ENCODE measurements at regions not wholly inside any gene's neighbourhood (a gene's known extent, or its start where the extent isn't known, plus 50 kb on each side); places are given as distances from the start of the nearest gene placed in this dataset.
"Not testable (repeated sequence)": the region's sequence is repeated elsewhere in the genome, so short reads cannot be mapped to it uniquely, and the experiment has no call there.

DNA sequence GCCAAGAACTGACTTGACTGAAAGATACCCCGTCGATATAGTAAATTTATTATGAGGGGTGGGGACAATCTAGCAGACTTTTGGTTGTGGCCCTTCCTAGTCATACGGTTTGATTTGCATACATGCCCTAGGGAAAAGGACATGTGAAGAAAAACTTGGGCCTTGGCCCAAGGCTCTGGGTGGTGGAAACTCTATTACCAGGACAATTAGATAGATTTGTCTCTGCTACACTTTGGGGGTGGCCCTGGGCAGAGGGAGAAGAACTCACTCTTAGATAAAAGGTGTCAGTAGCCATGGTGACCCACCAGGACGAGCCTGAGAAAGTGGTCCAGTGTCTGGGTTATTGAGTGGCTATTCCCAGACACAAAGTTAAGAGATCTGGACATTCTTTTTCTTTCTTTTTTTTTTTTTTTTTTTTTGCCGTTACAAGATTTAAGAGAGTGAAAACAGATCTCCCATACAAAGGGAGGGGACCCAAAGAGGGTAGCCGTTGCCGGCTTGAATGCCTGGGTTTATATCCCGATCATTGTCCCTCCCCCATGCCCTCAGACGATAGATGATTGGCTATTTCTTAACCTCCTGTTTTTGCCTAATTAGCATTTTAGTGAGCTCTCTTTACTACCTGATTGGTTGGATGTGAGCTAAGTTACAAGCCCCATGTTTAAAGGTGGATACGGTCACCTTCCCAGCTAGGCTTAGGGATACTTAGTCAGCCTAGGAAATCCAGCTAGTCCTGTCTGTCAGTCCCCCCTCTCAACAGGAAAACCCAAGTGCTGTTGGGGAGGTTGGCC is 96.4 kb upstream of the SMAD3 start:
- no peak for DNase-seq

DNA sequence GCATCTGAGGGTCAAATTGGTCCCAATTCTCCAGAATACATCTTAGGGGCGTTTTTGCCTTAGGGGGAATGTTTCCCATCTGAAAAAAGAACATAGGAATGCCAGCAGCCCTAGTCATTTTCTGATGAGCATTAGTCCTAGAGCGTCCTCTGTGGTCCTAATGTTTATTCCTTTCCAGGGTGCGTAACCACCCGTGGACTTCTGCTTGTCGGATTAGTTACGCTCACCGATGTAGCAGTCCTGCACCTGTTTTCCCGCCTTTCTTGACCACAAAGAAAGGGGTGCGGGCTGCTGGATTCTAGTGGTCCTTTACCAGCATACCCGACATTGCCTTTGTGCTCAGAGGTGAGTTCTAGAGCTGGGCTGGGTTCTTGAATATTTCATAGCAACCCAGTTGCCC is 91.3 kb upstream of the SMAD3 start:
- DNase-seq = not testable (repeated sequence)

DNA sequence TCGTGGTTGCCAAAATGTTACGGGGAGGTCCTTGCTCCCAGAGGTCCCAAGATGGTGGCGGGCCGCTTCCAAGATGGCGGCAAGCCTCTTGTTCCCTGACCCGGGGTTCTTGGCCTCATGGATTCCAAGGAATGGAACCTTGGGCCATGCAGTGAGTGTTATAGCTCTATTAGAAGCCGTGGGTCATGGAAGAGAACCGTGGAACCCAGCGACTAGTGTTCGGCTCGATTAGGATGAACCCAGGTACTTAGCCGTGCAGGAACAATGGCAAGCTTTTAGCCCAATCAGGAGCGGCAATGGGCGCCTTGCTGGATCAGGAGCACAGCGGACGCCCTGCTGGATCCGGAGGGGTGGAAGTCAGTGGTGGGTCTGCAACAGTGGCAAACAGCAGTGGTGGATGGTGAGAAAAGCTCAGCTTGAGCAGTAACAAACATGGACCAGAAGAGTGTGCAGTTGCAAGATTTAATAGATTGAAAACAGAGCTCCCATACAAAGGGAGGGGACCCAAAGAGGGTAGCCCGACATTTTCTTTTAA is 89.2 kb upstream of the SMAD3 start:
- DNase-seq = not testable (repeated sequence)

DNA sequence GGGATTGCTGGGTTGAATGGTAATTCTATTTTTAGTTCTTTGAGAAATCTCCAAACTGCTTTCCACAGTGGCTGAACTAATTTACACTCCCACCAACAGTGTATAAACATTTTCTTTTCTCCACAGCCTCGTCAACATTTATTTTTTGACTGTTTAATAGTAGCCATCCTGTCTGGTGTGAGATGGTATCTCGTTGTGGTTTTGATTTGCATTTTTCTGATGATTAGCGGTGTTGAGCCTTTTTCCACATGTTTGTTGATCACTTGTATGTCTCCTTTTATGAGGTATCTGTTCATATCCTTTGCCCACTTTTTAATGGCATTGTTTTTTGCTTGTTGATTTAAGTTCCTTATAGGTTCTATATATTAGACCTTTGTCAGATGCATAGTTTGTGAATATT is 85.1 kb upstream of the SMAD3 start:
- not testable (repeated sequence) for DNase-seq

DNA sequence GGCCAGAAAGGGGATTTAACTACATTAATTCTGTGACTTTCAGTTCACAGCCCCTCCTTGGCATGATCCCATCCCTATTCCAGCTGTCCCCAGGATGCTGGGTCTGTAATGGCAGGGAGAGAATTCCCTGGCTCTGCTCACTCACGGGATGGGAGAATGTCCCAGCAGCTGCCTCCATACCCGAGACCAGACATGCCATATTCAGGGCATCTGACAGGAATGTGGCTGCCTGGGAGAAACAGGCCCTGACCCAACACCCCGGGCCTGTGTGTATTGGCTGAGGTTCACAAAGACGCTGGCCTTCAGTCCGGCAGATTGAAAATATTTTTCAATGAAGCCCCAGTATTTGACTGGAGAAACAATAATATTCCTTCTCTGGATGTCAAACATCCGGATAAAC is 83.6 kb upstream of the SMAD3 start:
- no peak for DNase-seq

DNA sequence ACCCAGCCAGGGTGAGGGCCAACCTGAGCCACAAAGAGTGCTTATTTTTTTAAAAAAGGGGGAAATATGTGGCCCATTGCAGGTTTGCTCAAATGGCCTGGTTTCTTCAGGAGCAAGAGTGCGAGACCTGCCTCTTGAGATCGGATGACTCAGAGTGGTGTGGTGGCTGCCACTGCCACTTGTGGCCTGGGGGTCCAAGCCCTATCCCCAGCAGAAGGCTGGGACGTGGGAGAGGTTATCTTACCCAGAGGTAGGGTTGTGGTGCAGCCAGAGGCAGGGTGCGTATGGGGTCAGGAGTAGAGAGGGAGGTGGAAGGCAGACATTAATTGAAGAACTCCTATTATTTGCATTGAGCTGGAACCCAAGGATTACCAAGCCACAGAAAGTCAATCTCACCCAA is 83.2 kb upstream of the SMAD3 start:
- DNase-seq = no peak

DNA sequence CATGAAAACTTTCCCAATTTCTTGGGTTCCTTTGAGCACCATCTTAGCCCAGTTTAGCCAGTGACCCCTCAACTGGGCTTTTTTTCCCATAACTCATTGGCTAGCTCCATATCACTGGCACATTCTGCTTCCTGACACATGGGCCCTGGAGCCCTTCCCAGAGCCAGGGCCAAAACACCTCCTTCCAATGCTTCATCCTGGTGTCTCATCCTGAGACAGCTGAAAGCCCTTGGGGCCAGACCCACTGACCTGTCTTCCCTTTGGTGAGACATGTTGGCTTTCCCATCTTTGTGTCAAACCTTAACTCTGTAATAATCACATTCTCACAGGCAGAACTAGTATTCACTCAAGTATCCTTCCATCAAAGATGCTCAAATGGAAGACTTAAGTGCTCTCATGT is 82.6 kb upstream of the SMAD3 start:
- no peak for DNase-seq

DNA sequence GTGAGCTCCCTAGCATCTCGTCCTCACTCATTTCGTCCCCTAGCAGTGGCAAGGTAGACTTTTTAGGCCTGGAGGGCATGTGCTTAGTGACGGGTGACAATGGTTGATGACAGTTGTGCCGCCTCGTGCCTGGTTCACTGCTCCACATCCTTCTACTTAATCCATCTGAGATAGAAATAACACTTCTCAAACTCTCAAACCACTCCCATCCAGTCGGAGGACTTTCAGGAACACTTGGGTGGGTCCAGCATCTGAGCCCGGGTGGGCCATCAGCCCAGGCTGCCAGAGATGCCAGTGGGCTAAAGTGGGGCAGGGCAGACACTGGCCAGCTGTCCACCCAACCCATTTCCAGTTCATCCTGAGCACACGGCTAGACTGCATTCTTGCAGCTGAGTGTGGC is 79.7 kb upstream of the SMAD3 start:
- no peak for DNase-seq

DNA sequence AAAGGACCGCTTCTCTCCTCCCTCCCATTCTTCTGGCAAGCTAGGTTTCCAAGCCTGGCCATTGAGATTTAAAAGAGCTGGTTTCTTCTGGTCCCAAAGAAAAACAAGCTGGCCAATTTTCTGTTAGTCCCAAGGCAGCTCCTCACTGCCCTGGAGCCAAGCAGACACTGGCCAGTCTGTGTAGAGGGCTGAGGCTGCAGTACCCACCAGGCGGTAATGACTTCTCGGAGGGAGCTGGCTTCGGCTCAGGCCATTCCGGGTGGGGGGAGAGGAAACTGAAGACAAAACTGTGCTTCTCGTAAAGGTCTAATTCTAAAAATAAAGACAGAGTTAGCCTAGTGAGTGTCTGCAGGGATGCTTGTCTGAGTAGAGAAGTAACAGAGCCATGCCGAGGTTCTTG is 78.5 kb upstream of the SMAD3 start:
- DNase-seq = no peak

DNA sequence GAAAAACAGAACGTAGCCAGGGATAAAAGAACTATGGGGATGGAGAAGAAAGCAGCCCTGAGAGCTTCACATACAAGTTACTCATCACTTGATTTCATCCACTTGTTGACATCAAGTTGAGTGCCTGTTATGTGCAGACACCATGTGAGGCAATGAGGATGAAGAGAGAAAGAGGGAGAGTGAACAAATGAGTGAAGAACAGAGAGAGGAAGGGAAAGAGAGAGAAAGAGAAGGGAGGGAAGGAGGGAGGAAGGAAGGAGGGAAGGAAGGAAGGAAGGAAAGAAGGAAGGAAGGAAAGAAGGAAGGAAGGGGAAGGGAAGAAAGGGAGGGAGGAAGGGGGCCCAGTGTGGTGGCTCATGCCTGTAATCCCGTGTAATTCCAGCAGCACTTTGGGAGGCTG is 72.3 kb upstream of the SMAD3 start:
- no peak for DNase-seq

DNA sequence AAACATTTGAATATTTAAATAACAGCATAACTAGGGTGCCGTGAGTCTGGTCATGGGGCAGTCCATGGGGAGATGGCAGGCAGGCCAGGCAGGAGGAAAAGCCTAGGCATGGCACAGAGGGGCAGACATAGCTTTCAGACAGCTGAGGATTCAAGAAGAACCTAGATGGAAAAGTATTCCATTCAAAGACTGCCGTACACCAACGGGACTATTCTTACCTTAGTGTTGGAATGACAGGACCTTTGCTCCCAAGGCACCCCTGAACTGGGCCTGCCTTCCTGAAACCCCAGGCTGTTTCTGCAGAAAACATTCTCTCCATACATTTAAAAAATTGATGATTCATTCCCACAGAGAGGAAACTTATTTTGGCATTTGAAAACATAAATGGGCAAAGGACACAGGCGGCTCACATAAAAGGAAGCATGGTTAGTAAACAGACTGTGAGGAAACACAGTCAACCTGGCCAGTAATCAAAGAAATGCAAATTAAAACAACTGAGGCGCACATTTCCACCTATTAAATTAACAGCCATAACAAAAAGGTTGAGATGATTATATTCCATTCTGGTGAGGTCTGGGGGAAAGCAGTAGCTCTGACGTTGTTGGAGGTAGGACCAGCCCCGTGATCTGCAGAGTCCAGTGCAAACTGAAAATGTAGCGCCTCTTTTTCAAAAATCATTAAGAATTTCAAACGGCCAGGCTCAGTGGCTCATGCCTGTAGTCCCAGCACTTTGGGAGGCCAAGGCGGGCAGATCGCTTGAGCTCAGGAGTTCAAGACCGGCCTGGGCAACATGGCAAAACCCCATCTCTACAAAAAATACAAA is 71.3 kb upstream of the SMAD3 start:
- no peak for DNase-seq

DNA sequence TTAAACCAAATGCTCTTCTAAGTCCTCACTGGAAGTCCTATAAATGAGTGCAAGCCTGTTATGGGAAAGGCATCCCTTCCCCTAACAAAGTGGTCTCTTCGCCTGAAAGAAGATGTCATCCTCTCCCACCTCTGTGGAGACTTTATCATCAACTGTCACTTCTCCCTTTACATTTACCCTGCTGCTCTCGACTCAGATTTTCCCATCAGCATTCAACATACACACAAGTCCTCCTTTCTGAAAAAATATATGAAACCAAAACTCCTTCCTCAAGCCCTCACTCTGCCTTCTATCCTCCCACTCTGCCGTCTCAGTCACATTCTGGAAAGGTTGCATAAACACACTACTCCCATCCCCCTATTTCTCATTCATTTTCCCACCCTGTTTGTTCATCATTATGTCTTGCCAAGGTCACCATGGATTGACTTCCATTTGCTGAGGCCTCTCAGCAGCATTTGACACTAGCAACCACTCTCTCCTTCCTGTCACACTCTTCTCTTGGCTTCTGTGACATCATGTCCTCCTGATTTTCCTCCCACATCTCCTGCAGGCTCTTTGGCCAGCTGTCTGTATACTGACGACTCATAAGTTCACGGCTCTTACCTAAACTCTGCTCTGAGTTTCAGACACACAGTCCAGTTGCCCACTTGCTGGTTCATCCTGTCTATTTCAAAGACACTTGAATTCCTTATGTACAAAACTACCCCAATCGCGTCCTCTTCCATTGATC is 70.3 kb upstream of the SMAD3 start:
- no peak for DNase-seq

DNA sequence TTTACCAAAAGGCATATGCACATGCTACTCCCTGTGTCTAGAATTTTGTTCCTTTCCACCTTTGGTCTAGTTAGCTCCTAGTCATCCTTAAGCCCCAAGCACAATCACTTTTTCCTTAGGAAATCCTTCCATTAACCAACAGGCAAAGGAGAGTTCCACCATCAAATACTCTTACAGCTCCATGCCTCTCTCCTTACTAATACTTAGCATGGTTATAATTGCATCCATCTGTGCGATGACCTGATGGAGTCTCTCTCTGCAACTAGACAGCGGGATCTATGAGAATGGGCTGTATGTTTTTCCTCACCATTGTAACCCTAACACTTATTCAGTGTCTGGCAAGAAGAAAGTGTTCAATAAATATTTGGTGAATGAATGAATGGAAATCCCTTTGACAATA is 69.3 kb upstream of the SMAD3 start:
- no peak for DNase-seq

DNA sequence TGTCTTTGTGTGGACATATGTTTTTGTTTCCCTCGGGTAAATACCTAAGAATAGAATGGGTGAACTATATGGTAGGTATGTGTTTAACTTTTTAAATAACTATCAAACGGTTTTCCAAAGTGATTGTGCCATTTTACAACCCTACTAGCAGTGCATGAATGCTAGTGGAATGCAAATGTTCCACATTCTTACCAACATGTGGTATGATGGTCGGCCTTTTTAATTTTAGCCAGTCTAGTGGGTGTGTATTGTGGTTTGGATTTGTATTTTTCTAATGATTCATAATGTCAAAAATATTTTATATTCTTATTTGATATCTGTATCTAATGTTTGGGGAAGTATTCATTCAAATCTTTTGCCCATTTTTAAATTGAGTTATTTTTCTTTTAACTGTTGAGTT is 68.2 kb upstream of the SMAD3 start:
- no peak for DNase-seq

DNA sequence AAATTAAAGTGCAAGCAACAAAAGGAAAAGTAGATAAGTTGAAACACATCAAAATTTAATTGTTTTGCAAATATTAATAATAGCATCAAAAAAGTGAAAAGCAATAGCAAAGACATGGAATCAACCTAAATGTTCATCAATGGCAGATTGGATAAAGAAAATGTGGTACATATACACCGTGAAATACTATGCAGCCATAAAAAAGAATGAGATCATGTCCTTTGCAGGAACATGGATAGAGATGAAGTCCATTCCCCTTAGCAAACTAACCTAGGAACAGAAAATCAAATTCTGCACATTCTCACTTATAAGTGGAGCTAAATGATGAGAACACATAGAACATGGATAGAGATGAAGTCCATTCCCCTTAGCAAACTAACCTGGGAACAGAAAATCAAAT is 67.2 kb upstream of the SMAD3 start:
- DNase-seq = not testable (repeated sequence)

DNA sequence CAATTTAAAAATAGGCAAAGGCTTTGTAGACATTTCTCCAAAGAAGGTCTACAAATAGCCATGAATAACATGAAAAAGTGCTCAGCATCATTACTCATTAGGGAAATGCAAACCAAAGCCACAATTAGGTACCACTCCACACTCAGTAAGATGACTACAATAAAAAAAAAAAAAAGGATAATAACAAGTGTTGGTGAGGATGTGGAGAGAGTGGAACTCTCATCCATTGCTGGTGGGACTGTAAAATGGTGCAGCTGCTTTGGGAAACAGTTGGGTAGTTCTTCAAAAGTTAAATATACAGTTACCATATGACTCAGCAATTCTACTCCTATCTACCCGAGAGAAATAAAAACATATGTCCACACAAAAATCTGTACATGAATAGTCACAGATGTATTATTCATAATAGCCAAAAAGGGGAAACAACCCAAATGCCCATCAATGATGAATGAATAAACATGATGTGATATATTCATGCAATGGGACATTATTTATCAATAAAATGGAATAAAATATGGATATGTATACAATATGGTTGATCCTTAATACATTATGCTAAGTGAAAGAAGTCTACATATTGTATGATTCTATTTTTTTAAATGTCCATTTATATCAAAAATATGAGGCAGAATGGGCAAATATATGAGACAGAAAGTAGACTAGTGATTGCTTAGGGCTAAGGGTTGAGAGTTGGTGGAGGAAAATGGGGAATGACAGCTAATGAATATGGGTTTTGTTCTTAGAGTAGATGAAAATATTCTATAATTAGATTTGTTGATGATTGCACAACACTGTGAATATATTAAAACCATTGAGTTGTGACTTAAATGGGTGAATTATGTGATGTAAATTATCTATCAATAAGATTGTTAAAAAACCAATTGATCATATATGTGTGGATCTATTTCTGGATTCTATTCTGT is 66.1 kb upstream of the SMAD3 start:
- no peak for DNase-seq

DNA sequence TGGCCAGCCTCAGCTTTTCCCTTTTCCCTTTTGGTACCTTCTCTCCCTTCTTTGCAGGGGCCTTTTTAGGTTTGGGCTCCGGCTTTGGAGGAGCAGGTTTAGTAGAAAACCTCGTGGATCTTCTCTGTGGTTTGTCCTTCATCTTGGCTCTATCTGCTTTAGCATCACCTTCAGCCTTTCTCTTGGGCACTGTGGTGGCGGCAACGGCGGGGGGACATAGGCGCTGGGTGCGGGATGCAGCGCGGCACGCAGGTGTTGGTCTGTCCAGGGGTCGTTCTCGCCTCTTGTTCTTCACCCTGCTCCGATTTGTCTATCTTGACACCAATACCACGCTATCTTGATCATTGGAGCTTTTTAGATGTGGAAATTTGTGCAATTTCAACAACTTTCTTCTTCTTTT is 64.5 kb upstream of the SMAD3 start:
- no peak for DNase-seq

DNA sequence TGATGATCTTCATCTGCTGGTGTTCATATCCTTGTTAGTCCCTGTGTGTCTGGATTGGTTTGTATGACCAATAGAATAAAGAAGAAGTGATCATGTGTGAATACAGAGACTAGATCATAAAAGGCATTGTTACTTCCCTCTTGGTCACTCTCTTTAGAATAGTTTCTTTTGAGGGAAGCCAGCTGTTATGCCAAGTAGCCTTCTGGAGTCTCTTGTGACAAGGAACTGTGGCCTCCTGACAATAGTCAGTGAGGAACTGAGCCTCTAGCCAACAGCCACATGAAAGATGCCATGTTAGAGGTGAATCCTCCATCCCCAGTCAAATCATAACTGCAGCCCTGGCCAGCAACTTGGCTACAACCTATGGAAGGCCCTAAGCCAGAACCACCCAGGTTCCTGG is 63.0 kb upstream of the SMAD3 start:
- no peak for DNase-seq

DNA sequence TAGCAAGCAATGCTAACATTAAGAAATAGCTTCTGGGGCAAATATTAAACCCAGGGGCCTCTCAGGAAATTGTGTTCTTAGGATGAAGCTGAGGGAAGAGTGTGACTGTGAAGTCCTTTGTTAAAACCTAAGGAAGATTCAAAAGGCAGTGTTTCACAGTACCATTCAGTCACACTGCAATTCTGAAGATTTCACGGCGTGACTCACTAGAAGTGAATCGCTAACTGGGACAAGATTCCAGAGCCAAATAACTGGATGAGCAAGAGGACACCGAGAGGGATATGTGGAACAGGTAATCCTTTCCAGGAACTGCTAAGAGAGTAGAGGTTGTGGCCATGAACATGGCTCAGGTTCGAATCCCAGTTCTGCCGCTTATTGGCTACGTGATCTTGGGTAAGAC is 61.8 kb upstream of the SMAD3 start:
- DNase-seq = no peak

DNA sequence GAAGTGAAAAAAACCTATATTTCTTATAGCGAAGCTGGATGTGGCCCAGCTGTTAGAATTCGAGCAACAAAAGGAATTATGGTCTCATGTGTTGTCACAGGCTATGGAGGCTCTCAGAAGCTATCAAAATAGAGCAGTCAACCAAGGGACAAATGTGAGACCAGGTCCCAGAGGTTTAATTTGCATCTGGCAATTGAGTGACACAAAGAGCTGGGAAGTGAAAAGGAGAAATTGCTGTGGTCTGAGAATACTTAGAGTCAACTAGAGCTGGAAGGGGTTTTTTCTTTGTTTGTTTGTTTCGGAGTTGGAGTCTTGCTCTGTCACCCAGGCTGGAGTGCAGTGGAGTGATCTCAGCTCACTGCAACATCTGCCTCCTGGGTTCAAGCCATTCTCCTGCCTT is 61.3 kb upstream of the SMAD3 start:
- no peak for DNase-seq

DNA sequence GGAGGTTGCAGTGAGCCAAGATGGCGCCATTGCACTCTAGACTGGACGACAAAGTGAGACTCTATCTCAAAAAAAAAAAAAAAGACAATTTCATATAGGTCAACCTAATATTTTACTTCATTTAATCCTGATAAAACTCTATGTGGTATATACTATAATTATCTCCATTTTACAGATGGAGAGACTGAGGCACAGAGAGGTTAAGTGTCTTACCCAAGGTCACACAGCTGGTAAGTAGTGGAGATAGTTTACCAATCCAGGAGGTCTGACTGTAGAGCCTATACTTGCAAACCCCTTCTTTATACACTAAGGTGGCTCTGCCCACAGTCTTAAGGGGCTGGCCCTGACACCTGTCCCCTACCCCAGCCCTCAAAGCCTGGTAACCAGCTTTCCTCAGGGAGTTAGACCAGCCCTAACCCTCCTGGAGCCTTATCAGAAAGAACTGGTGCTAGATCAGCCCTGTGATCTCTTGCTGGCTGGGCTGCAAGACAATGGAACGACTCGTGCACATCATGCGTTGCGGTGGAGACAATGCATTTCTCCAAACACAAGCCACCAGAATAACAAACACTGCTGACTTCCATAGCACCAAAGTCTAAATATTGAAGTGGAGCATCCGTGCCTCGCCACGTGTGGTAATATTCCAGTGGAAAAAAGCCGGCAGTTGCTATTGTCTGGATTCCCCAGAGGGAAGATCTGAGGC is 60.0 kb upstream of the SMAD3 start:
- DNase-seq = no peak
